Endodermal cell (in vitro differentiated cells): ENCODE measurements at regions not wholly inside any gene's neighbourhood (a gene's known extent, or its start where the extent isn't known, plus 50 kb on each side); places are given as distances from the start of the nearest gene placed in this dataset.

ENCODE experiments used
- DNase-seq: peaks from one replicate; pipeline ENCODE4 v3.0.0-alpha.2; 2017
- H3K27ac ChIP-seq: 2 replicates; pipeline ENCODE4 v1.5.1; 2013; ENCODE audit warnings: mild to moderate bottlenecking, low read depth, low read length, moderate library complexity
- H3K27me3 ChIP-seq: 2 replicates; pipeline ENCODE4 v1.6.1; 2013; ENCODE audit warnings: mild to moderate bottlenecking, low read length, moderate library complexity; ENCODE audit not compliant: insufficient read depth, control insufficient read depth, poor library complexity, severe bottlenecking
- H3K36me3 ChIP-seq: 2 replicates; pipeline ENCODE4 v1.7.0; 2013; ENCODE audit warnings: mild to moderate bottlenecking, low read length, moderate library complexity; ENCODE audit not compliant: control insufficient read depth, insufficient read depth
- H3K4me1 ChIP-seq: one replicate; pipeline ENCODE4 v1.7.0; 2013; ENCODE audit warnings: low read length; ENCODE audit not compliant: control insufficient read depth, insufficient read depth
- H3K4me3 ChIP-seq: 2 replicates; pipeline ENCODE4 v1.5.1; 2013; ENCODE audit warnings: mild to moderate bottlenecking, low read length, moderate library complexity
- H3K9ac ChIP-seq: 2 replicates; pipeline ENCODE4 v1.6.1; 2013; ENCODE audit warnings: mild to moderate bottlenecking, low read length, moderate library complexity; ENCODE audit not compliant: poor library complexity, severe bottlenecking; ENCODE audit errors: extremely low read depth
- H3K9me3 ChIP-seq: 2 replicates; pipeline ENCODE4 v1.6.1; 2013; ENCODE audit warnings: mild to moderate bottlenecking, low read length, moderate library complexity; ENCODE audit not compliant: control insufficient read depth
- H3K27ac Mint-ChIP-seq: 2 replicates; pipeline ENCODE4 v1.8.0; 2020; ENCODE audit warnings: mixed read lengths
- H3K27me3 Mint-ChIP-seq: 2 replicates; pipeline ENCODE4 v1.8.0; 2021; ENCODE audit warnings: mild to moderate bottlenecking, mixed read lengths; ENCODE audit not compliant: insufficient read depth
- H3K36me3 Mint-ChIP-seq: 2 replicates; pipeline ENCODE4 v1.8.0; 2020; ENCODE audit warnings: low read depth, mixed read lengths
- H3K4me1 Mint-ChIP-seq: 2 replicates; pipeline ENCODE4 v1.8.0; 2020; ENCODE audit warnings: mixed read lengths
- H3K4me3 Mint-ChIP-seq: 2 replicates; pipeline ENCODE4 v1.8.0; 2020; ENCODE audit warnings: mild to moderate bottlenecking, moderate library complexity, mixed read lengths
- H3K9me3 Mint-ChIP-seq: 2 replicates; pipeline ENCODE4 v1.8.0; 2020; ENCODE audit warnings: mild to moderate bottlenecking, mixed read lengths
- WGBS, 2 experiments: methylation state at CpG; one replicate each; pipeline versions ENCODE4 v1.1.5 to v1.1.7; 2013; ENCODE audit warnings: missing lambda C conversion rate in 2 of 2, mixed read lengths in 1 of 2; ENCODE audit not compliant: insufficient coverage in 1 of 2, insufficient read length in 1 of 2; 5-methylcytosine and 5-hydroxymethylcytosine counted together
- TF ChIP-seq, protein P1 (sequence below): fragments of 200-600 bp; sonication (generic); conservative IDR thresholded peaks from 2 replicates; pipeline ENCODE4 v1.5.0; 2021; ENCODE audit warnings: antibody characterized with exemption, mild to moderate bottlenecking

DNA sequence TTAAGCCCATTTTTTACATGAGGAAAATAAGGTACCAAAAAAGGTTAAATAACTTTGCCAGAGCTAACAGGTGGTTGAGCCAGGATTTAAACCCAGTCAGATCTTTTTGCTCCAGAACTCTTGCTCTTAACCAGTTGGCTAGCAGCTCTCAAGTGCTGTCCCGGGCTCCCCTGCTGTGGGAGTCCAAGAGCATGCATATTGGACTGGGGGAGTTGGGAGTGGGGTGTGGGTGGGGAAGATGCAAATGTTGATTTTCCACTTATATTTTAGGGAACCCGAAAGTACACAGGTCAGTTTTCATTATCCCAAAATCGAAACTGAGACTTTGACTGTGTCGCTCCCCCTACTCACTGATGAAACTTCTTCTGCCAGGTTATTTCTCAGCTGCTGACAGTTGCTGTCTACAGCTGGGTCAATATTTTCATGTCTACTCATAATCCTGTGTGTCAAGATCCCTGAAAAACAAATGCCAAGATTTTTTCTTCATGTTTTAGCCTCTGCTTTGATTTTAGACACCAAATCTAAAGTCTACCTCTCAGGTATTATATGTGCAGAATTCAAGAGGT lies 172.3 kb upstream of the TMPO start:
- no peak overlapping the region for H3K9ac ChIP-seq
- peaks cover 7% of the 10 kb centered on the region for H3K9me3 Mint-ChIP-seq
- H3K27me3 ChIP-seq, result no peaks in the 10 kb centered on the region
- DNase-seq, result no peak
- no peak overlapping the region for H3K4me3 Mint-ChIP-seq
- H3K36me3 Mint-ChIP-seq, result peaks cover 4% of the 10 kb centered on the region
- no peaks in the 10 kb centered on the region for H3K4me1 ChIP-seq
- H3K4me3 ChIP-seq, result peak overlapping the region; percentile 71
- H3K36me3 ChIP-seq, result no peaks in the 10 kb centered on the region
- H3K27me3 Mint-ChIP-seq, result peaks cover 2% of the 10 kb centered on the region
- peaks cover 22% of the 10 kb centered on the region for H3K9me3 ChIP-seq
- H3K27ac Mint-ChIP-seq, result no peak overlapping the region
- 93 to 100% methylated on average over 3 to 4 of the region's 4 CpGs for WGBS, 2 experiments
- TF ChIP-seq, protein P1, sequence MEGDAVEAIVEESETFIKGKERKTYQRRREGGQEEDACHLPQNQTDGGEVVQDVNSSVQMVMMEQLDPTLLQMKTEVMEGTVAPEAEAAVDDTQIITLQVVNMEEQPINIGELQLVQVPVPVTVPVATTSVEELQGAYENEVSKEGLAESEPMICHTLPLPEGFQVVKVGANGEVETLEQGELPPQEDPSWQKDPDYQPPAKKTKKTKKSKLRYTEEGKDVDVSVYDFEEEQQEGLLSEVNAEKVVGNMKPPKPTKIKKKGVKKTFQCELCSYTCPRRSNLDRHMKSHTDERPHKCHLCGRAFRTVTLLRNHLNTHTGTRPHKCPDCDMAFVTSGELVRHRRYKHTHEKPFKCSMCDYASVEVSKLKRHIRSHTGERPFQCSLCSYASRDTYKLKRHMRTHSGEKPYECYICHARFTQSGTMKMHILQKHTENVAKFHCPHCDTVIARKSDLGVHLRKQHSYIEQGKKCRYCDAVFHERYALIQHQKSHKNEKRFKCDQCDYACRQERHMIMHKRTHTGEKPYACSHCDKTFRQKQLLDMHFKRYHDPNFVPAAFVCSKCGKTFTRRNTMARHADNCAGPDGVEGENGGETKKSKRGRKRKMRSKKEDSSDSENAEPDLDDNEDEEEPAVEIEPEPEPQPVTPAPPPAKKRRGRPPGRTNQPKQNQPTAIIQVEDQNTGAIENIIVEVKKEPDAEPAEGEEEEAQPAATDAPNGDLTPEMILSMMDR, result no peak
- H3K27ac ChIP-seq, result no peak overlapping the region
- peaks cover 26% of the 10 kb centered on the region for H3K4me1 Mint-ChIP-seq

DNA sequence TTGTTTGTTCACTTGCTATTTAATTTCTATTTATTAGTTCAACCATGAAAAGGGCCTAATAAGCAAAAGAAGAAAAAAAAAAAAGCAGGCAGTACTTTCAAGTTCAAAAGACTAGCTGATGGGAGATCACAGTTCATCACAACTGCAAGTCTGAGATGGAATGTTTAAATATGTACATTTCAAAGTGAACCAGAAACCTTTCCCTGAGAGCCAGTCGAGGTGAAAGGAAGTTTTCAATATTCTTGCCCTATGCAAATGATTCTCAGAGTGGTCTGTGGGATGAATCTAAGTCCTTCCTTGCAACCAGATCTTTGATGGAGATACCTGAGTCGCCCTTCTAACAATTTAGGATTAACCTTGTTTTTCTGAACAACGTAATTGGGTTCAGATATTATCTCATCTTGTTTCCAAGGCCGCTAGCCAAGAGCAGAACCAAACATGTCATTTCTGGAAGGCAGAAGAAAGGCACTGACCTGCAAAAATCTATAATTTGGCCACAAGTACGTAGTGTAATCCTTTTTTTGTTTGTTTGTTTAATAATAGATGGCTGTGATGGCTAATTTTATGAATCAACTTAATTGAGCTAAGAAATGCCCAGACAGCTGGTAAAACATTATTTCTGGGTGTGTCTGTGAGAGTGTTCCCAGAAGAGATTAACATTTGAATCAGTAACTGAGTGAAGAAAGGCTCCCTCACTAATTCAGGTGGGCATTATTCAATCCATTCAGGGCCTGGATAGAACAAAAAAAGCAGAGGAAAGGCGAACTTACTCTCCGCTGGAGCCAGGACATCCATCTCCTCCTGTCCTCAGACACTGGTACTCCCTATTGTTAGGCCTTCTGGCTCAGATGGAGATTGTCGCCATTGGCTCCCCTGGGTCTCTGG lies 171.1 kb upstream of the TMPO start:
- Histone ChIP-seq H3K27me3 (no peaks in the 10 kb centered on the region), H3K27ac (no peak overlapping the region), H3K9me3 (peaks cover 22% of the 10 kb centered on the region), H3K4me3 (peak overlapping the region; percentile 71), H3K9ac (no peak overlapping the region), H3K36me3 (no peaks in the 10 kb centered on the region), H3K4me1 (no peaks in the 10 kb centered on the region)
- WGBS, 2 experiments, result 80 to 81% methylated on average over 7 to 8 of the region's 8 CpGs
- no peak overlapping the region for H3K4me3 Mint-ChIP-seq
- TF ChIP-seq, protein P1, result no peak
- no peak for DNase-seq
- no peak overlapping the region for H3K27ac Mint-ChIP-seq
- H3K9me3 Mint-ChIP-seq, result peaks cover 7% of the 10 kb centered on the region
- H3K4me1 Mint-ChIP-seq, result peaks cover 26% of the 10 kb centered on the region
- H3K27me3 Mint-ChIP-seq, result no peaks in the 10 kb centered on the region
- H3K36me3 Mint-ChIP-seq, result peaks cover 4% of the 10 kb centered on the region

DNA sequence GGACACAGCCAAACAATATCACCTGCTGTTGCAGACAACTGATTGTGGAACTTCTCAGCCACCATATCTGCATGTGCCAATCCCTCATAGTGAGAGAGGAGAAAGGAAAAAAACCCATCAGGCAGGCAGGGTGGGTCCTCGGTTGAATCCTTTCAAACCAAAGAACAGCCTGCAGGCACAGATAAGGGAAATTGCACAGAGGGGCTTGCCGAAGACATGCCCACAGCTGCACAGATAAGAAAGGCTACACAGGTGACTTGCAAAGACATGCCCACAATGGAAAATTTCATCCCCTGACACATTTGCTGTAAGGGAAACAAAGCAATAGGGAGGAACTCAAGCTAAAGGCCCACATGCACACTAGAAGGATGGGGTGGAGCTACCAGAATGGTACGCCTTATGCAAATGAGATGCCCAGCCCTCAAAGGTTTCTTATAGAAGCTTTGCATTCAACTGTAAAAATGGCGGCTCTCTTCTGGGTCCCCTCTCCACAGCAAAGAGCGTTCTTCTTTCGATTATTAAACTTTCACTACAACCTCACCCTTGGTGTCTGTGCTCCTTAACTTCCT lies 170.0 kb upstream of the TMPO start:
- TF ChIP-seq, protein P1, result no peak
- Histone ChIP-seq H3K27ac (no peak overlapping the region), H3K4me3 (peak overlapping the region; percentile 71), H3K9me3 (peaks cover 22% of the 10 kb centered on the region), H3K4me1 (no peaks in the 10 kb centered on the region), H3K9ac (no peak overlapping the region), H3K27me3 (no peaks in the 10 kb centered on the region), H3K36me3 (no peaks in the 10 kb centered on the region)
- no peak overlapping the region for H3K27ac Mint-ChIP-seq
- H3K4me1 Mint-ChIP-seq, result peaks cover 29% of the 10 kb centered on the region
- H3K36me3 Mint-ChIP-seq, result peaks cover 4% of the 10 kb centered on the region
- 88 to 90% methylated on average over 6 of the region's 6 CpGs for WGBS, 2 experiments
- no peak for DNase-seq
- no peaks in the 10 kb centered on the region for H3K27me3 Mint-ChIP-seq
- H3K4me3 Mint-ChIP-seq, result no peak overlapping the region
- H3K9me3 Mint-ChIP-seq, result peaks cover 7% of the 10 kb centered on the region
